Adrenal gland (tissue), 9 donors: ENCODE measurements at regions not wholly inside any gene's neighbourhood (a gene's known extent, or its start where the extent isn't known, plus 50 kb on each side); places are given as distances from the start of the nearest gene placed in this dataset.

Source experiments
- DNase-seq, 7 donors: peaks; one replicate each; pipeline ENCODE4 v3.0.0-alpha.2; 2019 to 2020
- H3K27ac ChIP-seq, 5 donors: fragments of 200-600 bp; sonication (generic) in 4 of 5; 1 replicate in 3 of 5; 2 replicates in 2 of 5; pipeline versions ENCODE4 v1.5.1 to v1.8.0; 2016 to 2020; ENCODE audit warnings: mild to moderate bottlenecking in 1 of 5
- H3K27me3 ChIP-seq: fragments of 200-600 bp; 2 replicates; pipeline ENCODE4 v1.8.0; 2021
- H3K36me3 ChIP-seq, 2 donors: fragments of 200-600 bp; replicated peaks in 1 of 2; 1 replicate in 1 of 2; 2 replicates in 1 of 2; pipeline versions ENCODE4 v1.5.1 to v1.8.0; 2018 to 2022
- H3K4me1 ChIP-seq, 2 donors: fragments of 200-600 bp; replicated peaks in 1 of 2; 1 replicate in 1 of 2; 2 replicates in 1 of 2; pipeline versions ENCODE4 v1.5.1 to v1.8.0; 2018 to 2021
- H3K4me3 ChIP-seq, 4 donors: fragments of 200-600 bp; sonication (generic) in 3 of 4; one replicate each; pipeline ENCODE4 v1.5.1; 2016 to 2018
- H3K9me3 ChIP-seq, 3 donors: fragments of 200-600 bp; sonication (generic) in 1 of 3; replicated peaks in 1 of 3; 1 replicate in 2 of 3; 2 replicates in 1 of 3; pipeline versions ENCODE4 v1.5.1 to v1.8.0; 2016 to 2021
- CTCF ChIP-seq, 6 experiments: fragments of 450-650 bp in 4 of 6; fragments of 200-600 bp in 2 of 6; sonication (generic) in 1 of 6; IDR thresholded peaks; 1 replicate in 5 of 6; 2 replicates in 1 of 6; pipeline versions ENCODE4 v1.5.1 to v1.8.0; 2016 to 2021; ENCODE audit warnings: antibody characterized with exemption in 6 of 6, mild to moderate bottlenecking in 2 of 6, moderate library complexity in 1 of 6
- POLR2A ChIP-seq, 2 donors: fragments of 450-650 bp; IDR thresholded peaks; one replicate each; pipeline ENCODE4 v1.6.1; 2017; ENCODE audit warnings: antibody characterized with exemption in 2 of 2, mild to moderate bottlenecking in 2 of 2, moderate library complexity in 1 of 2
- WGBS, 4 donors: extraction: QIAGEN DNeasy Blood & Tissue Kit in 2 of 4; methylation state at CpG; one replicate each; pipeline versions ENCODE4 v1.1.5 to v1.1.7; 2013 to 2017; 5-methylcytosine and 5-hydroxymethylcytosine counted together
- intact Hi-C, 2 donors: fragments of 100-400 bp; cut with DNase I; formaldehyde crosslinking; loops; one replicate each; pipeline versions ENCODE4 v1.14.1 to v1.15.0; 2022 to 2023
- donor health status: healthy with polysubstance abuse.
- donor health status: Bipolar disorder and iron deficiency.
- donor health status: DM: yes; HTN: yes; CAD: no.
- donor health status: DM: no; HTN: no; CAD: no.
- donor health status: DM: no; HTN: no; CAD: no.

GRCh38 chr11:112751329-112751728, 209.9 kb upstream of the NCAM1 start:
- H3K36me3 ChIP-seq, result no peaks in the 10 kb centered on the region
- intact Hi-C loops, result no loop called here
- no peaks in the 10 kb centered on the region for H3K9me3 ChIP-seq
- H3K4me3 ChIP-seq, result no peak overlapping the region
- no peaks in the 10 kb centered on the region for H3K4me1 ChIP-seq
- no peak overlapping the region for H3K27ac ChIP-seq
- no peaks in the 10 kb centered on the region for H3K27me3 ChIP-seq
- 65 to 81% (median 75%) methylated on average over 4 of the region's 4 CpGs; no CpG with 5 or more reads in 1 of the 4 donors for WGBS, 4 donors
- TF ChIP-seq CTCF (IDR thresholded peaks at IDR 0.05), result no peak
- TF ChIP-seq POLR2A (IDR thresholded peaks at IDR 0.05), result no peak
- no peak for DNase-seq

- no peak for DNase-seq
- no peaks in the 10 kb centered on the region for H3K9me3 ChIP-seq
- H3K27me3 ChIP-seq, result no peaks in the 10 kb centered on the region
- TF ChIP-seq POLR2A (IDR thresholded peaks at IDR 0.05) (no peak), CTCF (IDR thresholded peaks at IDR 0.05) (no peak)
- H3K36me3 ChIP-seq, result no peaks in the 10 kb centered on the region
- H3K27ac ChIP-seq, result no peak overlapping the region
- H3K4me3 ChIP-seq, result no peak overlapping the region
- WGBS, 4 donors, result 63 to 81% (median 74%) methylated on average over 2 of the region's 2 CpGs
- intact Hi-C loops, result no loop called here
- no peaks in the 10 kb centered on the region for H3K4me1 ChIP-seq
These were observed 209.4 kb upstream of the NCAM1 start for GRCh38 chr11:112751772-112752171.

- no peak for TF ChIP-seq POLR2A (IDR thresholded peaks at IDR 0.05)
- no peaks in the 10 kb centered on the region for H3K4me1 ChIP-seq
- intact Hi-C loops, result no loop called here
- no peak overlapping the region for H3K4me3 ChIP-seq
- 76 to 80% (median 77%) methylated on average over 4 of the region's 4 CpGs for WGBS, 4 donors
- H3K9me3 ChIP-seq, result no peaks in the 10 kb centered on the region
- DNase-seq, result no peak
- H3K36me3 ChIP-seq, result no peaks in the 10 kb centered on the region
- no peaks in the 10 kb centered on the region for H3K27me3 ChIP-seq
- H3K27ac ChIP-seq, result no peak overlapping the region
These were observed 208.7 kb upstream of the NCAM1 start for GRCh38 chr11:112752563-112752962.

- no peak for DNase-seq
- Histone ChIP-seq H3K4me3 (no peak overlapping the region), H3K4me1 (no peaks in the 10 kb centered on the region), H3K9me3 (no peaks in the 10 kb centered on the region), H3K27me3 (no peaks in the 10 kb centered on the region), H3K36me3 (no peaks in the 10 kb centered on the region), H3K27ac (no peak overlapping the region)
- TF ChIP-seq CTCF (IDR thresholded peaks at IDR 0.05), result no peak
- no peak for TF ChIP-seq POLR2A (IDR thresholded peaks at IDR 0.05)
- WGBS, 4 donors, result 80 to 91% (median 85%) methylated on average over 2 of the region's 2 CpGs
- intact Hi-C loops, result no loop called here
These were observed 207.5 kb upstream of the NCAM1 start for GRCh38 chr11:112753706-112754105.

- Histone ChIP-seq H3K27ac (no peak overlapping the region), H3K4me3 (no peak overlapping the region), H3K27me3 (no peaks in the 10 kb centered on the region), H3K4me1 (no peaks in the 10 kb centered on the region), H3K9me3 (no peaks in the 10 kb centered on the region), H3K36me3 (no peaks in the 10 kb centered on the region)
- no peak for DNase-seq
- TF ChIP-seq POLR2A (IDR thresholded peaks at IDR 0.05), result no peak
- no peak for TF ChIP-seq CTCF (IDR thresholded peaks at IDR 0.05)
- intact Hi-C loops, result no loop called here
- 79 to 91% (median 87%) methylated on average over 2 of the region's 2 CpGs for WGBS, 4 donors
These were observed 201.8 kb upstream of the NCAM1 start for GRCh38 chr11:112759418-112759817.
